DMS53 treated with DMSO at 0.1 percent for 48 hours (cell line): ENCODE measurements at regions not wholly inside any gene's neighbourhood (a gene's known extent, or its start where the extent isn't known, plus 50 kb on each side); places are given as distances from the start of the nearest gene placed in this dataset.
"Not testable (repeated sequence)": the region's sequence is repeated elsewhere in the genome, so short reads cannot be mapped to it uniquely, and the experiment has no call there.

Source experiments
- DNase-seq: peaks from one replicate; lab custom pipeline; 2025; ENCODE audit not compliant: unreplicated experiment; lab: John Stamatoyannopoulos, UW

- no peak for DNase-seq
Observed at GRCh38 chr5:163252950-163253349, 184.4 kb upstream of the CCNG1 start.

GRCh38 chr5:163259495-163259894, 177.9 kb upstream of the CCNG1 start:
- DNase-seq: no peak

- no peak for DNase-seq
Observed at GRCh38 chr5:163260471-163260870, 176.9 kb upstream of the CCNG1 start.

- DNase-seq: no peak
Observed at GRCh38 chr5:163260961-163261360, 176.4 kb upstream of the CCNG1 start.

- no peak for DNase-seq
Observed at GRCh38 chr5:163261647-163262269, 175.6 kb upstream of the CCNG1 start.

GRCh38 chr5:163266249-163266648, 171.1 kb upstream of the CCNG1 start:
- DNase-seq: not testable (repeated sequence)

GRCh38 chr5:163269624-163270023, 167.8 kb upstream of the CCNG1 start:
- peak; percentile 2 for DNase-seq

- no peak for DNase-seq
Observed at GRCh38 chr5:163276466-163276865, 160.9 kb upstream of the CCNG1 start.

- not testable (repeated sequence) for DNase-seq
Observed at GRCh38 chr5:163280897-163281296, 156.5 kb upstream of the CCNG1 start.

GRCh38 chr5:163281512-163281911, 155.9 kb upstream of the CCNG1 start:
- no peak for DNase-seq

- no peak for DNase-seq
Observed at GRCh38 chr5:163293836-163294235, 143.6 kb upstream of the CCNG1 start.

- DNase-seq: no peak
Observed at GRCh38 chr5:163303718-163304117, 133.7 kb upstream of the CCNG1 start.

GRCh38 chr5:163305655-163306054, 131.7 kb upstream of the CCNG1 start:
- no peak for DNase-seq

- peak; percentile 2 for DNase-seq
Observed at GRCh38 chr5:163306421-163306820, 131.0 kb upstream of the CCNG1 start.

- DNase-seq: no peak
Observed at GRCh38 chr5:163309914-163310313, 127.5 kb upstream of the CCNG1 start.

GRCh38 chr5:163310997-163311396, 126.4 kb upstream of the CCNG1 start:
- DNase-seq: no peak

GRCh38 chr5:163312598-163312997, 124.8 kb upstream of the CCNG1 start:
- no peak for DNase-seq

- DNase-seq: not testable (repeated sequence)
Observed at GRCh38 chr5:163313049-163313448, 124.3 kb upstream of the CCNG1 start.

- DNase-seq: not testable (repeated sequence)
Observed at GRCh38 chr5:163316374-163316773, 121.0 kb upstream of the CCNG1 start.

GRCh38 chr5:163318707-163319106, 118.7 kb upstream of the CCNG1 start:
- DNase-seq: no peak

GRCh38 chr5:163321511-163321910, 115.9 kb upstream of the CCNG1 start:
- no peak for DNase-seq

GRCh38 chr5:163330723-163331668, 106.4 kb upstream of the CCNG1 start:
- DNase-seq: no peak
